ENCODE measurements at regions not wholly inside any gene's neighbourhood (a gene's known extent, or its start where the extent isn't known, plus 50 kb on each side); places are given as distances from the start of the nearest gene placed in this dataset.

GRCh38 chr11:19474954-19475721, 234.4 kb upstream of the E2F8 start:
- intact Hi-C loops (cut with DNase I; ENCODE audit: low total_unique reads) (no loop called here), in situ Hi-C loops (cut with MboI; ENCODE audit: low pct_ligation_motif_present in 1 of 4, low pct_unique_long_range_greater_than_20kb in 1 of 4, low sequenced_read_pairs in 3 of 4) (no loop called here)
- Histone ChIP-seq H3K27ac (peak overlapping the region in 1 of 4 donors; percentile 21), H3K4me3 (no peak overlapping the region), H3K27me3 (no peaks in the 10 kb centered on the region), H3K4me1 (no peaks in the 10 kb centered on the region), H3K9me3 (no peaks in the 10 kb centered on the region), H3K36me3 (no peaks in the 10 kb centered on the region)
- 60 to 74% methylated on average over 2 to 7 of the region's 7 CpGs for WGBS, 2 donors (ENCODE audit: low coverage in 1 of 2)
- no peak for TF ChIP-seq POLR2A (IDR thresholded peaks at IDR 0.05)
- no peak for TF ChIP-seq EP300 (IDR thresholded peaks at IDR 0.05; ENCODE audit: low read depth)
- no peak for TF ChIP-seq CTCF (IDR thresholded peaks at IDR 0.05)
- no peak for TF ChIP-seq POLR2AphosphoS5 (IDR thresholded peaks at IDR 0.05)
- DNase-seq, result no peak

GRCh38 chr11:19474211-19474610, 233.5 kb upstream of the E2F8 start:
- 72 to 74% methylated on average over 4 of the region's 4 CpGs for WGBS, 2 donors (ENCODE audit: low coverage in 1 of 2)
- intact Hi-C loops (cut with DNase I; ENCODE audit: low total_unique reads) (no loop called here), in situ Hi-C loops (cut with MboI; ENCODE audit: low pct_ligation_motif_present in 1 of 4, low pct_unique_long_range_greater_than_20kb in 1 of 4, low sequenced_read_pairs in 3 of 4) (no loop called here)
- no peaks in the 10 kb centered on the region for H3K4me1 ChIP-seq
- no peak for DNase-seq
- H3K36me3 ChIP-seq, result no peaks in the 10 kb centered on the region
- H3K4me3 ChIP-seq, result no peak overlapping the region
- H3K27ac ChIP-seq, result no peak overlapping the region
- TF ChIP-seq EP300 (IDR thresholded peaks at IDR 0.05; ENCODE audit: low read depth), result no peak
- TF ChIP-seq CTCF (IDR thresholded peaks at IDR 0.05), result no peak
- TF ChIP-seq POLR2A (IDR thresholded peaks at IDR 0.05), result no peak
- TF ChIP-seq POLR2AphosphoS5 (IDR thresholded peaks at IDR 0.05), result no peak
- H3K9me3 ChIP-seq, result no peaks in the 10 kb centered on the region
- no peaks in the 10 kb centered on the region for H3K27me3 ChIP-seq

- intact Hi-C loops (cut with DNase I; ENCODE audit: low total_unique reads), result no loop called here
- H3K36me3 ChIP-seq, result no peaks in the 10 kb centered on the region
- H3K4me1 ChIP-seq, result no peaks in the 10 kb centered on the region
- H3K27ac ChIP-seq, result no peak overlapping the region
- in situ Hi-C loops (cut with MboI; ENCODE audit: low pct_ligation_motif_present in 1 of 4, low pct_unique_long_range_greater_than_20kb in 1 of 4, low sequenced_read_pairs in 3 of 4), result no loop called here
- TF ChIP-seq POLR2A (IDR thresholded peaks at IDR 0.05) (no peak), EP300 (IDR thresholded peaks at IDR 0.05; ENCODE audit: low read depth) (no peak), POLR2AphosphoS5 (IDR thresholded peaks at IDR 0.05) (no peak), CTCF (IDR thresholded peaks at IDR 0.05) (no peak)
- H3K27me3 ChIP-seq, result no peaks in the 10 kb centered on the region
- DNase-seq, result no peak
- 85% methylated on average over 3 of the region's 3 CpGs; no CpG with 5 or more reads in 1 of the 2 donors for WGBS, 2 donors (ENCODE audit: low coverage in 1 of 2)
- no peak overlapping the region for H3K4me3 ChIP-seq
- no peaks in the 10 kb centered on the region for H3K9me3 ChIP-seq
Measured at GRCh38 chr11:19472679-19473078, 231.9 kb upstream of the E2F8 start.

- intact Hi-C loops (cut with DNase I; ENCODE audit: low total_unique reads), result no loop called here
- H3K4me1 ChIP-seq, result no peaks in the 10 kb centered on the region
- no peak overlapping the region for H3K4me3 ChIP-seq
- no peaks in the 10 kb centered on the region for H3K27me3 ChIP-seq
- no peak for TF ChIP-seq POLR2A (IDR thresholded peaks at IDR 0.05)
- no peak for TF ChIP-seq EP300 (IDR thresholded peaks at IDR 0.05; ENCODE audit: low read depth)
- TF ChIP-seq POLR2AphosphoS5 (IDR thresholded peaks at IDR 0.05), result no peak
- no peak for TF ChIP-seq CTCF (IDR thresholded peaks at IDR 0.05)
- in situ Hi-C loops (cut with MboI; ENCODE audit: low pct_ligation_motif_present in 1 of 4, low pct_unique_long_range_greater_than_20kb in 1 of 4, low sequenced_read_pairs in 3 of 4), result no loop called here
- no peak overlapping the region for H3K27ac ChIP-seq
- 78 to 91% methylated on average over 1 to 2 of the region's 2 CpGs for WGBS, 2 donors (ENCODE audit: low coverage in 1 of 2)
- no peak for DNase-seq
- no peaks in the 10 kb centered on the region for H3K36me3 ChIP-seq
- H3K9me3 ChIP-seq, result no peaks in the 10 kb centered on the region
Measured at GRCh38 chr11:19467904-19468303, 227.2 kb upstream of the E2F8 start.

All from transverse colon (tissue), 4 donors.